Fibroblast of the aortic adventitia (primary cell): ENCODE measurements at regions not wholly inside any gene's neighbourhood (a gene's known extent, or its start where the extent isn't known, plus 50 kb on each side); places are given as distances from the start of the nearest gene placed in this dataset.

Experiments
- DNase-seq: peaks from one replicate; pipeline ENCODE4 v3.0.0-alpha.2; 2010; ENCODE audit warnings: low read depth
- H3K4me3 ChIP-seq: 2 replicates; pipeline ENCODE4 v1.5.1; 2011; ENCODE audit warnings: low read depth, mild to moderate bottlenecking, control low read depth, low read length, moderate library complexity
- TF ChIP-seq, protein P1 (sequence below): IDR thresholded peaks from 2 replicates; pipeline ENCODE4 v1.5.1; 2011; ENCODE audit warnings: mild to moderate bottlenecking, low read length, control low read depth, inconsistent platforms; ENCODE audit not compliant: insufficient read depth

DNA sequence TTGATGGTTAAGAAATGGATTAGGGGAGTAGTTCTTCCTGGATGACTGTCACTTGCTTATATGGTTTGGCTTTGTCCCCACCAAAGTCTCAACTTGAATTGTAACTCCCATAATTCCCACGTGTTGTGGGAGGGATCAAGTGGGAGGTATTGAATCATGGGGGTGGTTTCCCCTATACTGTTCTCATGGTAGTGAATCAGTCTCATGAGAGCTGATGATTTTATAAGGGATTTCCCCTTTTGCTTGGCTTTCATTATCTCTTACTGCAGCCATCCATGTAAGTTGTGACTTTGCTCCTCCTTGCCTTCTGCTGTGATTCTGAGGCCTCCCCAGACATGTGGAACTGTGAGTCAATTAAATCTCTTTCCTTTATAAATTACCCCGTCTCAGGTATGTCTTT, 1621.1 kb downstream of the MRPL39 start:
- TF ChIP-seq, protein P1, sequence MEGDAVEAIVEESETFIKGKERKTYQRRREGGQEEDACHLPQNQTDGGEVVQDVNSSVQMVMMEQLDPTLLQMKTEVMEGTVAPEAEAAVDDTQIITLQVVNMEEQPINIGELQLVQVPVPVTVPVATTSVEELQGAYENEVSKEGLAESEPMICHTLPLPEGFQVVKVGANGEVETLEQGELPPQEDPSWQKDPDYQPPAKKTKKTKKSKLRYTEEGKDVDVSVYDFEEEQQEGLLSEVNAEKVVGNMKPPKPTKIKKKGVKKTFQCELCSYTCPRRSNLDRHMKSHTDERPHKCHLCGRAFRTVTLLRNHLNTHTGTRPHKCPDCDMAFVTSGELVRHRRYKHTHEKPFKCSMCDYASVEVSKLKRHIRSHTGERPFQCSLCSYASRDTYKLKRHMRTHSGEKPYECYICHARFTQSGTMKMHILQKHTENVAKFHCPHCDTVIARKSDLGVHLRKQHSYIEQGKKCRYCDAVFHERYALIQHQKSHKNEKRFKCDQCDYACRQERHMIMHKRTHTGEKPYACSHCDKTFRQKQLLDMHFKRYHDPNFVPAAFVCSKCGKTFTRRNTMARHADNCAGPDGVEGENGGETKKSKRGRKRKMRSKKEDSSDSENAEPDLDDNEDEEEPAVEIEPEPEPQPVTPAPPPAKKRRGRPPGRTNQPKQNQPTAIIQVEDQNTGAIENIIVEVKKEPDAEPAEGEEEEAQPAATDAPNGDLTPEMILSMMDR = no peak
- H3K4me3 ChIP-seq = no peak overlapping the region
- no peak for DNase-seq

GRCh38 chr21:23982546-23982945, 1624.7 kb downstream of the MRPL39 start:
- TF ChIP-seq, protein P1 = no peak
- DNase-seq = no peak
- no peak overlapping the region for H3K4me3 ChIP-seq

DNA sequence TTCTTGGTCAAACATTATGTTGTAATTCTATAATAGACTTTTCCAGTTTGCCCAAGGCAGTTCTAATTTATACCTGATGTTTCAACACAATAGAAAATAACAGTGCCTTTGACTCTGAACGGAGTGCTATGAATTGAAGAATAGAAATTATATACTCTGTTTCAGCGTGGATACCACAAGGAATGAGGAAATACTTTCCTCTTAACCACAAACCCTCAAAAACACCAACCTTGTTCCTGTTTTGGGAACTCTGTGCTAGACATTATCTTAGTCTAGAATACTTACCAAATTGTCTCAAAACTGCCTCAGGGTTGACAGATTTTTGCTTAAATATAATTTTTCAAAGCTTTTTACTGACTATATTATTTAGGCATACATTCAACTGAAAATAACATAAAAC, 1629.3 kb downstream of the MRPL39 start:
- no peak for DNase-seq
- no peak overlapping the region for H3K4me3 ChIP-seq
- TF ChIP-seq, protein P1 = no peak

DNA sequence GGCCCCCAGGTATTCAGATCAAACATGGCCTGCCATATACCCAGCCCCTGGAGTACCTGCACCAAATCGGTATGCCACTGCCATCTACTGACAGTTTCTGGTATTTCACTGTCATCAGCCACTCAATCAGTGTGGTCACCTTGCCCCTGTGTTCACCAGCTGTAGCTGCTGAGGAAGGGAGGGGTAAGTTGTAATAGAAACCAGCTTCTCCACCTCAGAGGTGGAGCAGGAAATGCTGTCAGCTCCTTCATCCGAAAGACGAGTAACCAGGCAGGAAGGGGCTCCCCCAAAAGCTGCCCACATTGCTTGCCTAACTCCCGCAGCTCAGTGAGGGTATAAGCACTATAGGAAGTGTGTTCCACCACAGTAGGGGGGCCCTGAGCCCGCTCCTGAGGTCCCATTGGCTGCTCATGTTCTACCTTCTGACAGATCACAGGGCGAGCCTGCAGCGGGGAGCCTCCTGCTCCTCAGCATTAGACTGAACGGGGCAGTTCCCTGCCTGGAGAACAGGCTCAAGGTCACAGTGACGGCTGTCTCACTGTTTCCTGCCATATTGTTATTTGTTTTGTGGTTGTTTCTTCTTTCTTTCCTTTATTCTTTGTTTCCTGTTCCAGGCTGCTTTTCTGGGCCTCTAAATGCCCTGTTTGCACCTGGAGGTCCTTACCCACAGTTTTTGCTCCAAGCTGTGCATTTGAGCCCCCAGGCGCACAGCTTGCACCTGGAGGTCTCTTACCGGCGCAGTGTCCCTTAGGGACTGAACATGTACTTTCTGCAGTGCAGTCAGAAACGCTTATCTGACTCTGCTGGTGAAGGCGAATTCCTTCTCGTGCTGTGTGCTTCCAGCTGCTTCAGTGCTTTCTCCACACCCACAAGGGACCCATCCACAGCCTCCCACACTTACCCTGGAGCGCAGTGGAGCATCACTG, 1638.3 kb downstream of the MRPL39 start:
- H3K4me3 ChIP-seq = no peak overlapping the region
- peak; percentile 11 for DNase-seq
- TF ChIP-seq, protein P1 = peak; percentile 42

- TF ChIP-seq, protein P1 = no peak
- DNase-seq = no peak
Measured at GRCh38 chr21:23968008-23968407, 1639.3 kb downstream of the MRPL39 start.

GRCh38 chr21:23963454-23963853, 1643.8 kb downstream of the MRPL39 start:
- no peak overlapping the region for H3K4me3 ChIP-seq
- TF ChIP-seq, protein P1 = no peak
- no peak for DNase-seq

More at GRCh38 chr21:23968008-23968407, 1639.3 kb downstream of the MRPL39 start:
- H3K4me3 ChIP-seq = no peak overlapping the region
